Tibial nerve (tissue), 4 donors: ENCODE measurements at regions not wholly inside any gene's neighbourhood (a gene's known extent, or its start where the extent isn't known, plus 50 kb on each side); places are given as distances from the start of the nearest gene placed in this dataset.

ENCODE experiments used
- EP300 ChIP-seq, 2 donors: sonication (generic); formaldehyde crosslinking; IDR thresholded peaks; one replicate each; pipeline ENCODE4 v1.6.1; 2017; ENCODE audit warnings: antibody characterized with exemption in 2 of 2, mild to moderate bottlenecking in 1 of 2
- POLR2A ChIP-seq, 2 donors: fragments of 450-650 bp; IDR thresholded peaks; one replicate each; pipeline ENCODE4 v1.6.1; 2017; ENCODE audit warnings: antibody characterized with exemption in 2 of 2, mild to moderate bottlenecking in 2 of 2, moderate library complexity in 2 of 2
- TF ChIP-seq, protein P1 (sequence below), 5 experiments: fragments of 200-600 bp in 3 of 5; fragments of 450-650 bp in 2 of 5; sonication (generic) in 3 of 5; IDR thresholded peaks; one replicate each; pipeline ENCODE4 v1.5.1; 2016 to 2019; ENCODE audit warnings: antibody characterized with exemption in 5 of 5, mild to moderate bottlenecking in 3 of 5, moderate library complexity in 2 of 5

DNA sequence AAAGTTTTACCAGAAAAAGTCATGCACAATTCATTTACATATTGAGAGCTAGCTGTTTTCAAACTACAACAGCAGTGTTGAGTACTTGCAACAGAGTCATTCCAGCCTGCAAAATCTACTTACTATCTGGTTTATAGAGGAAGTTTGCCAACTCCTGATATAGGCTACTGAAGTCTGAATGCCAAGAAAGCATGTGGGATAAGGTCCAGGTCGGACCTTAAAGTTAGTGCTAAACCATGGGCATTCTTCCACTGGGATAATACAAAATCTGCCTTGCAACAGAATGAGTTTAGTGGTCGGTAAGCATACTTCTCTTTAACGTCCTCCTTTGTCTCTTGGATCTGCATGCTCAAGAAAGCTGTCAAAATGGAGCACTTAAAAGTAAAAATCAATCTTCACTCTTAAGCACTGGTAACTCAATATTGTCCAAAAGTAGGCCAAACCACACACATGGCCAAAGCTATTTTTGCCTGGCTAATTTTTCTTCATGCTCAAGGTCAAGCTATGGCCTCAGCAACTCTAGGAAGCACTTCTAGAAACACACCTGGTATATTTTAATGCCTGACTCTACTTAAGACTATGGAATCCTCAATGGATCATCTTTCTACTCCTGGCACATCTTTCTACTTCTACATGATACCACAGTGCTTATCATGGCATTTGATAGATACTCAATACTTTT, 364.9 kb upstream of the KITLG start:
- TF ChIP-seq, protein P1, sequence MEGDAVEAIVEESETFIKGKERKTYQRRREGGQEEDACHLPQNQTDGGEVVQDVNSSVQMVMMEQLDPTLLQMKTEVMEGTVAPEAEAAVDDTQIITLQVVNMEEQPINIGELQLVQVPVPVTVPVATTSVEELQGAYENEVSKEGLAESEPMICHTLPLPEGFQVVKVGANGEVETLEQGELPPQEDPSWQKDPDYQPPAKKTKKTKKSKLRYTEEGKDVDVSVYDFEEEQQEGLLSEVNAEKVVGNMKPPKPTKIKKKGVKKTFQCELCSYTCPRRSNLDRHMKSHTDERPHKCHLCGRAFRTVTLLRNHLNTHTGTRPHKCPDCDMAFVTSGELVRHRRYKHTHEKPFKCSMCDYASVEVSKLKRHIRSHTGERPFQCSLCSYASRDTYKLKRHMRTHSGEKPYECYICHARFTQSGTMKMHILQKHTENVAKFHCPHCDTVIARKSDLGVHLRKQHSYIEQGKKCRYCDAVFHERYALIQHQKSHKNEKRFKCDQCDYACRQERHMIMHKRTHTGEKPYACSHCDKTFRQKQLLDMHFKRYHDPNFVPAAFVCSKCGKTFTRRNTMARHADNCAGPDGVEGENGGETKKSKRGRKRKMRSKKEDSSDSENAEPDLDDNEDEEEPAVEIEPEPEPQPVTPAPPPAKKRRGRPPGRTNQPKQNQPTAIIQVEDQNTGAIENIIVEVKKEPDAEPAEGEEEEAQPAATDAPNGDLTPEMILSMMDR (IDR thresholded peaks at IDR 0.05), result no peak
- TF ChIP-seq POLR2A (IDR thresholded peaks at IDR 0.05) (no peak), EP300 (IDR thresholded peaks at IDR 0.05) (no peak)
